SH-SY5Y (cell line): ENCODE measurements at regions not wholly inside any gene's neighbourhood (a gene's known extent, or its start where the extent isn't known, plus 50 kb on each side); places are given as distances from the start of the nearest gene placed in this dataset.

Experiments used
- GATA2 ChIP-seq: IDR thresholded peaks from 2 replicates; pipeline ENCODE4 v1.6.1; 2011; ENCODE audit warnings: mild to moderate bottlenecking, low read depth, low read length
- GATA3 ChIP-seq: IDR thresholded peaks from 2 replicates; pipeline ENCODE4 v1.6.1; 2011; ENCODE audit warnings: low read depth, mild to moderate bottlenecking, low read length, moderate library complexity

DNA sequence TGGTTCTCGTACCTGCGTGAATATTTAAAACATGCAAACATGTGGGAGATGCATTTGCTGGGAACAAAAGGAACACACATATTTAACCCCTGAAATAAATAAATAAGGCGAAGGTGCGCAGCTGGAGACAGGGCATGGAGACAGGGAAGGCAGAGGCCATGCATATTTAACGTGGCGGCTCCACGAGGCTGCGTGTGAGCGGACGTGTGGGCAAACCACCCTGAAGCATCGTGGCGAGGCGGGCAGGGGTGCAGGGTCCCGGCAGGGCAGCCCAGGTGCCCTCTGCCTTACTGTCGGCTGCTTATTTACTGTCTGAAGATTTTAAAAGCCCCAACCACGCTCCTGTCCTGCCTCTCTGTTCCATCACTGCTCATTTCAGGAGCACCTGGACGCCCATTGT, 104.0 kb upstream of the ACTRT2 start:
- no peak for TF ChIP-seq GATA3
- no peak for TF ChIP-seq GATA2
